ENCODE measurements at regions not wholly inside any gene's neighbourhood (a gene's known extent, or its start where the extent isn't known, plus 50 kb on each side); places are given as distances from the start of the nearest gene placed in this dataset.

GRCh38 chr9:13606586-13606985 lies 327.1 kb upstream of the MPDZ start:
- TF ChIP-seq POLR2A (IDR thresholded peaks at IDR 0.05; ENCODE audit: low read length) (no peak), ZSCAN20 (CRISPR knock-in tag; IDR thresholded peaks at IDR 0.05) (no peak), MYC (IDR thresholded peaks at IDR 0.05; ENCODE audit: borderline replicate concordance, low read length) (no peak)

All from A549 (cell line).